ENCODE measurements at regions not wholly inside any gene's neighbourhood (a gene's known extent, or its start where the extent isn't known, plus 50 kb on each side); places are given as distances from the start of the nearest gene placed in this dataset.

DNA sequence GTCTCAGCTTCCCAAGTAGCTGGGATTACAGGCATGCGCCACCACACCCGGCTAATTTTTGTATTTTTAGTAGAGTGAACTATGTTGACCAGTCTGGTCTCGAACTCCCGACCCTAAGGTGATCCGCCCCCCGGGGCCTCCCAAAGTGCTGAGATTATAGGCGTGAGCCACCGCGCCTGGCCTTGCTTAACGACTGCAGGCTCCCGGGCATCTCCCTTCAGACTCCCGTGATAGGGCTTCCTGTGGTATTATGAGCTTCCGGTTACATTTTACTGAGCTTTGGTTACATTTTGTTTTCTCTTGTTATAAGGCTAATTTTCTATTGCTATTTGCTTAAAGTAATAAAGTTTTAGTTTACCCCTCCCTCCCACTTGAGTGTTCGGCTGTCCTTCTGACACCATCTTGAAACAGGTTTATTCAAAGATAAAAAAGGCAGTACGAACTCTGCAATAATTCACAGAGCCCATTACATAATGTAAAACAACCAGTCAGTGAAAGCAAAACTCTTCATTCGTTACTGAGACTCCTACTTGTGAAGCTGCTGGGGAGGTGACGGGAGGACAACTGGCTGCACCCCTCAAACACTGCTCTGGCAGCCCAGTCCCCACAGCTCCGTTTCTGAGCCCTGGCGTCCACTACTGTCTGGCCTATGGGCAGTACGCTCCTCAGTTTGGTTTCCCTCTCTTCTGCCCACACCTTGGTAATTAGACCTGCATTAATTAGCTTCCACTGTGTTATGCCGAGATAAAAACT is 795.7 kb upstream of the SLIT2 start:
- ChIA-PET POLR2A (no interaction called here), CTCF (no interaction called here)
- Histone ChIP-seq H3K9me3 (ENCODE audit: control insufficient read depth, insufficient read depth, low read length) (peaks cover 5% of the 10 kb centered on the region), H3K27ac (ENCODE audit: low read depth, low read length) (no peak overlapping the region), H3K4me3 (ENCODE audit: low read depth, low read length) (no peak overlapping the region), H3K27me3 (ENCODE audit: control insufficient read depth, insufficient read depth, low read length) (no peaks in the 10 kb centered on the region)
- no peak for DNase-seq (ENCODE audit: low read depth, low spot score)
- TF ChIP-seq, protein P1, sequence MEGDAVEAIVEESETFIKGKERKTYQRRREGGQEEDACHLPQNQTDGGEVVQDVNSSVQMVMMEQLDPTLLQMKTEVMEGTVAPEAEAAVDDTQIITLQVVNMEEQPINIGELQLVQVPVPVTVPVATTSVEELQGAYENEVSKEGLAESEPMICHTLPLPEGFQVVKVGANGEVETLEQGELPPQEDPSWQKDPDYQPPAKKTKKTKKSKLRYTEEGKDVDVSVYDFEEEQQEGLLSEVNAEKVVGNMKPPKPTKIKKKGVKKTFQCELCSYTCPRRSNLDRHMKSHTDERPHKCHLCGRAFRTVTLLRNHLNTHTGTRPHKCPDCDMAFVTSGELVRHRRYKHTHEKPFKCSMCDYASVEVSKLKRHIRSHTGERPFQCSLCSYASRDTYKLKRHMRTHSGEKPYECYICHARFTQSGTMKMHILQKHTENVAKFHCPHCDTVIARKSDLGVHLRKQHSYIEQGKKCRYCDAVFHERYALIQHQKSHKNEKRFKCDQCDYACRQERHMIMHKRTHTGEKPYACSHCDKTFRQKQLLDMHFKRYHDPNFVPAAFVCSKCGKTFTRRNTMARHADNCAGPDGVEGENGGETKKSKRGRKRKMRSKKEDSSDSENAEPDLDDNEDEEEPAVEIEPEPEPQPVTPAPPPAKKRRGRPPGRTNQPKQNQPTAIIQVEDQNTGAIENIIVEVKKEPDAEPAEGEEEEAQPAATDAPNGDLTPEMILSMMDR (IDR thresholded peaks at IDR 0.05; ENCODE audit: low read depth, low read length): no peak

DNA sequence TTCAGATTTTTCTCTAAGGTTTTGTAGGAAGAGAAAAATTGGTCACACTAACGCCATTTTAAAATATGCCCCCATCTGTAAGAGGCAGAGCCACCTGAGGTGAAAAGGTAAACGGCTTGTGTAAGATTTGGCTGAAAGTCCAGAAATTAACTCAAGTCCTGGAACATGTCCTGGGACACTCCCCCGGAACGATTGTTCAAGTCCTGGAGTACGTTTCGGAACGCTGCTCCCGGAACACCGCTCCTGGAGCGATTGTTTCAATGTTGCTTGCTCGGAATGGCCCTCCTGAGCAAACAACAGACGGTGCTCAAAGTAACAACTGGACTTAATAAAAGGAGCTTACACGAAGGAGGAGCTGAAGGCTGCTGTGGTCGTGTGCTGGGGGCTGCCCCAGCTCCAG is 796.5 kb upstream of the SLIT2 start:
- CTCF ChIA-PET: no interaction called here
- Histone ChIP-seq H3K27me3 (ENCODE audit: control insufficient read depth, insufficient read depth, low read length) (no peaks in the 10 kb centered on the region), H3K9me3 (ENCODE audit: control insufficient read depth, insufficient read depth, low read length) (peaks cover 5% of the 10 kb centered on the region), H3K4me3 (ENCODE audit: low read depth, low read length) (no peak overlapping the region), H3K27ac (ENCODE audit: low read depth, low read length) (no peak overlapping the region)
- no peak for DNase-seq (ENCODE audit: low read depth, low spot score)
- TF ChIP-seq, protein P1 (IDR thresholded peaks at IDR 0.05; ENCODE audit: low read depth, low read length): no peak
- POLR2A ChIA-PET: no interaction called here

DNA sequence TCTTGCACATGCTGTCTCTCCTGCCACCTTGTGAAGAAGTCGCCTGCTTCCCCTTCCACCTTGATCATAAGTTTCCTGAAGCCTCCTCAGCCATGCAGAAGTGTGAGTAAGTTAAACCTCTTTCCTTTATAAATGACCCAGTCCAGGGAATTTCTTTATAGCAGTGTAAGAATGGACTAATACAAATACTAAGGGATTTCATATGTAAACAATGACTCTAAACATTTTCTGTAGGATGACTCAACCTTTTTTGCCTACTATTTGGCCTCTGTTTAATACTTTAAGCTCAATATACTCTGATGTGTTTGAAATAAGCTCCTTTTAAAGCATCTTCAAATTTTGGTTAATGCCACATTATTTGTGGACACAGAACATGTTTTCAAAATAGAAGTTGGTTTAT is 813.5 kb upstream of the SLIT2 start:
- ChIA-PET CTCF (interaction anchor here (0.5 to 0.7 kb wide), 2 partner anchors 535 to 635 kb away, joined by 3 to 4 read pairs; no protein-coding TSS in a partner anchor), POLR2A (interaction anchor here (0.6 kb wide), 1 partner anchor 76 kb away, joined by 3 read pairs; no protein-coding TSS in a partner anchor)
- Histone ChIP-seq H3K9me3 (ENCODE audit: control insufficient read depth, insufficient read depth, low read length) (peaks cover 14% of the 10 kb centered on the region), H3K27me3 (ENCODE audit: control insufficient read depth, insufficient read depth, low read length) (no peaks in the 10 kb centered on the region), H3K4me3 (ENCODE audit: low read depth, low read length) (no peak overlapping the region), H3K27ac (ENCODE audit: low read depth, low read length) (no peak overlapping the region)
- TF ChIP-seq, protein P1 (IDR thresholded peaks at IDR 0.05; ENCODE audit: low read depth, low read length): no peak
- peak; percentile 42 for DNase-seq (ENCODE audit: low read depth, low spot score)

DNA sequence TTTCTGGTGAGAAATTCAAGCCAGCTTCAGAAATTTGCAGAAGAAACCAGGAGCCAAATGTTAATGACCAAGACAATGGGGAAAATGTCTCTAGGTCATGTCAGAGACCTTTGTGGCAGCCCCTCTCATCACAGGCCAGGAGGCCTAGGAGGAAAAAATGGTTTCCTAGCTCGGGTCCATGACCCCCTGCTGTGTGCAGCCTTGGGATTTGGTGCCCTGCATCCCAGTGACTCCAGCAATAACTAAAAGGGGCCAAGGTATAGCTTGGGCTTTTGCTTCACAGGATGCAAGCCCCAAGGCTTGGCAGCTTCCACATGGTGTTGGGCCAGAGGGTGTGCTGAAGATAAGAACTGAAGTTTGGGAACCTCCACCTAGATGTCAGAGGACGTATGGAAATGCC is 814.7 kb upstream of the SLIT2 start:
- Histone ChIP-seq H3K27ac (ENCODE audit: low read depth, low read length) (no peak overlapping the region), H3K27me3 (ENCODE audit: control insufficient read depth, insufficient read depth, low read length) (no peaks in the 10 kb centered on the region), H3K4me3 (ENCODE audit: low read depth, low read length) (no peak overlapping the region), H3K9me3 (ENCODE audit: control insufficient read depth, insufficient read depth, low read length) (peaks cover 10% of the 10 kb centered on the region)
- POLR2A ChIA-PET: no interaction called here
- no peak for DNase-seq (ENCODE audit: low read depth, low spot score)
- CTCF ChIA-PET: no interaction called here
- TF ChIP-seq, protein P1 (IDR thresholded peaks at IDR 0.05; ENCODE audit: low read depth, low read length): no peak

DNA sequence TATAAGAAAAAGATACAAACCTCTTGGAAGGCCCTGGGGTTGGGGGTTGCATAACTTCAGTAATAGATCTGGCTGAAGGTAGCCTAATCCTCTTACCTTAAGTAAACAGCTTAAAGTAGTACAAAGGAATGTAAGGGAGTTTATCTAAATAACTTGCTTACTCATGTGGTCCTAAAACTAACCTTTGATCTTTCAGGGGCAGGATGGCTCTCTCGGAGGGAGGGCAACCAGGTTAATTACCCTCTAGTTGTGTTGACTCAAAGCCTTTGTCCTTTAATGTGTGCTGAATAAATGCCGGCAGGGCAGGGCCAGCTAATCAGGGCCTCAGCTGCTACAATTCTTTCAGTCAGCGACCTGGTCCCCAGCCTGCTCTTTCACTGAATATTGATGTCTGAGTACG is 822.0 kb upstream of the SLIT2 start:
- ChIA-PET CTCF (no interaction called here), POLR2A (no interaction called here)
- H3K9me3 ChIP-seq (ENCODE audit: control insufficient read depth, insufficient read depth, low read length): peaks cover 8% of the 10 kb centered on the region
- no peak overlapping the region for H3K4me3 ChIP-seq (ENCODE audit: low read depth, low read length)
- no peak overlapping the region for H3K27ac ChIP-seq (ENCODE audit: low read depth, low read length)
- DNase-seq (ENCODE audit: low read depth, low spot score): no peak
- TF ChIP-seq, protein P1 (IDR thresholded peaks at IDR 0.05; ENCODE audit: low read depth, low read length): no peak
- H3K27me3 ChIP-seq (ENCODE audit: control insufficient read depth, insufficient read depth, low read length): no peaks in the 10 kb centered on the region
